GM18858 (cell line): ENCODE measurements at regions not wholly inside any gene's neighbourhood (a gene's known extent, or its start where the extent isn't known, plus 50 kb on each side); places are given as distances from the start of the nearest gene placed in this dataset.

Experiments
- ATAC-seq: cut with Tn5 transposase; IDR thresholded peaks from one replicate; pipeline ENCODE4 v1.9.1; 2021; ENCODE audit not compliant: unreplicated experiment

DNA sequence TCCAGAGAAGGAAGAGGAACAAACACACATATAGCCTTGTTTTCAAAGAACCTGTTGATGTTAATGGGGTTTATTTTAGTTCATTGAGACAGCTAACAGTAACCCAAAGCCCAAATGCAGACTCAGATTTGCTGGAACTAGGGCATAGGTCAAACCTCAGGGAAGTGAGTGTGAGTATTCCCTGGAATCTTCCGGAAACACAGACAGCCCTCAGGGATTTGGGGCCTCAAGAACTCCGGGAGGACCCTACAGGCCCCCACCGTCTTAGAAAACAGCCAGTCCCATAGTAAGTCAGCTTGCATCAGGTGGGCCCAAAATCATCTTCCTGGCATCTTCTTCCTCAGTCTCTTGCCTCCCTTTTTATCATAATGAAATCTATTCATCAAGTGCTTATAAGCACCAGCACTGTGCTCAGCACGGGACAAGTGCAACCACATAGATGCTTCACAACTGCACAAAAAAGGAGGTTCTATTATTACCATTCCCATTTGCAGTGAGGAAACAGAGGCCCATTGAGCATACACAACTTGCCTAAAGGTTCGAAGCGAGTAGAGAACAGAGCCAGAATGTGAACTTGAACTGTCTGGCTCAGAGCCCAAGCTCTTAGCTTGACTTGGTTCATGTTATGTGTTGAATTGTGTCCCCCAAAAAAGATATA lies 50.2 kb upstream of the BCL11A start:
- ATAC-seq: no peak

DNA sequence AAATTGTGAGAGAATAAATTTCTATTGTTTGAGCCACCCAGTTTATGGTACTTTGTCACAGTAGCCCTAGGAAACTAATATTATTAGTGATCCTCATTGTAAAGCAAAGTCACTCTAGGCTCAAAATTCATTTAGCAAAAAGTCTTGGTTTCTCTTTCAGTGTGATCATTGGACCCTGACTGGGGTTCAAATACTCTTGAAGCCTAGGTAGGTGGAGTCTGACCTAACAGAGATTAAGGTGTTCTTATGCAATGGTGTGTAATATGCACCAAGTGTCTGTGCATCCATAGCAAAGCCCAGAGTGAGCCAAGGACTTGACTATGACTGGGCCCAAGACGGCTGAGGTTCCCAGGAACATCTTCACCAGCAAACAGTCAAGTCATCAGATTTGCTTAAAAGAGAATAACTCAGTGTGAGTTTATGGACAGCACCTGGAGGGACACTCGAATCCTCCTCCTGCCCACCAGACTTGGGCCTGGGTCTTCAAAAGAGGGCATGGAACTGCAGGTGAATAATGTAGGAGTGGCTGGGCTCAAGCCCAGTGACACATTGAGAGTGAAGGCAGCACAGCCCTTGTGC lies 51.1 kb upstream of the BCL11A start:
- no peak for ATAC-seq

DNA sequence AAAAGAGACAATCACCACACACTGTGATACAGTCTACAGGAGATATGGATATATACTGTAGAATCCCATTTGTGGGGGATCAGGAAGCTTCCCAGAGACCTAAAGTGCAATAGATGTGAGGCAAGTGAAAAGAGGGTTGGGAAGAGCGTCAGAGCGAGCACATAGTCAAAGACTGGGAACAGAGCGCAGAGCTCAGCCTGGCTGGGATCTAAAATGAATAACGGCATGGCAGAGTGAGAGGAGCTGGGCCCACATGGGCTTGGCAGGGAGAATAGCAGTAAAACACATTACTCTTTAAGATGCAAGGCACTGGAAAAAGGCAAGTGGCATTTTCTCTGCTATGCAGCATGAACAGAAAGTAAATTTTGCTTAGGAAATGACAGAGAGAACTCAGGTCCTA lies 52.4 kb upstream of the BCL11A start:
- no peak for ATAC-seq

DNA sequence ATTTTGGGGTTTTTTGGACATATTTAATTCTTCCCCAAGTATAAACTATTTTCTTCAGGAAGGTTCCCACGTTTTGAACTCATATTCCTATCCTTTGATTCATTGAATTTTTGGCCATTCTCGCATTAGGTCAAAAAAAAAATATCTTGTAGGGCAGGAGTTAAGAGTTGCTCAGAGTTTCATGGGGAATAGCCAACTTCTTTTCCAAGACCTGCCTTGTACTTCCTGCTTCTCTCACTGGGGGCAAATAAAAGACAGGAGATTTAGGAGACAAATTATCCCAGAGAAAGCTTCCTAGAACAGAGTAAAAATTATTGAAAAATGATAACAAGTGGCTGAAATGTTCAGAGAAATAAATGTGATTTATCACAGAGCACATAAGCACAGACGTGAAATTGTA lies 55.2 kb upstream of the BCL11A start:
- no peak for ATAC-seq

DNA sequence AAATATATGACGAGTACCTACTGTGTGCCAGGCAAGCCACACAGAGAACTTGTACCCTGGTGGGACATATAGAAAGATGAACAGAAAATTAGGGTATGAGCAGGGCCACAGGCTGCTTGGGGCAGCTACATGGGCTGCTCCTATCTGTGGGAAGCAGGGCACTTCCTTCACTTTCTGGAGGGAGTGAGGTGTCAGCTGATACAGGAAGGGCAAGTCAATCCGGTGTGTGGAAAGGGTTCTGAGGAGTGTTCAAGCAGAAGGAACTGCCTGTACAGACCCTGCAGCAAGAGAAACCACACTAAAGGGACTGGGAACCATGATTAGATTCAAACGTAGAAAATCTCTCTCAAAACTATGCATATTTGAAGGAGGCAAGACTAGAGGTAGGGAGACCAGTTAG lies 58.6 kb upstream of the BCL11A start:
- ATAC-seq: no peak

DNA sequence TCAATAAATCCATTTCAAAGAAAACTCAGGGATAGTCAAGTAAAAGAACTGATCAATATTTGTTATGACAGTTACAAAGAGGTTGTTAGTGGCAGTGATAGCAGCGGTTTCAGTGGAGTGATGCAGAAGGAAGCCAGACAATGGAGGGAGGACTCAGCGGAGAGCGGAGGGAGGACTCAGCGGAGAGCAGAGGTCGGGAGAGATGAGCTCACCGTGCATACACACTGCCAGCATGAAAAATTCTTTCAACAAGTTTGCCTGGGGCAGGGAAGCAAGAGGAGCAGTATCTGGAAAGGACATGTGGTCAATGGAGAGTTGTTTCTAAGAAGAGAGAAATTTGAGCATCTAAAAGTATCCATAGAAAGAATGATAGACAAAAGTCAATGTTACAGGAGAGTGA lies 60.9 kb upstream of the BCL11A start:
- ATAC-seq: no peak

DNA sequence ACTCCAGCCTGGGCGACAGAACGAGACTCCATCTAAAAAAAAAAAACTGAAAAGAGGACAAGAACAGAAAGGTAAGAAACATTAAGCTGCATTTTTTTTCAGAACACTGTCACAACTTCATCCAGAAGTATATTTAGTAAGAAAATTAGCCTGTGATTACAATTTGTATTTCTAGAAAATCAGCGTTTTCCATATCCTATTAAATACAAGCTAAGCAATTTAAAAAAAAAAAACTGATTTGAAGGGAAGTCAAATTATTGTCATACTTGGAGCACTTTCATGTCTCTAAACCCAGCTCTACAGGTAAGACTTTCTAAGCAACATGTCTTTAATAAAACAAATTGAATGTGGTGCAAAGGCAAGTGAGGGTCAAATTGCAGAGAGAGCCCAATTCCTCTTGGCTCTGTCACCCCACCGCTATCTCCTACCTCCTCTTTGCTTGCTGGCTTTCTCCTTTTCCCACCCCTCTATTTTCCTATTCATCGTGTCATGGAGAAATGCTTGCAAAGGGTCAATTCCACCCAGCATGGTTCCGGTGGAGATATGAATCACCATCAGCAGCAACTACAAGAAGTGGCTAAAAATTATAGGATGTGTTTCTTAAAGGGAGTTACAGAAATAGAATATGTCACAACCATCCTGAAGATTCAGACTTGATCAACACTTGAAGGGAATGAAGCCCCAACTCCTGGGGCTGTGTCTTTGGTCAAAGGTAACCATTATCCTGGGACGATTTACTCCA lies 68.4 kb upstream of the BCL11A start:
- no peak for ATAC-seq

DNA sequence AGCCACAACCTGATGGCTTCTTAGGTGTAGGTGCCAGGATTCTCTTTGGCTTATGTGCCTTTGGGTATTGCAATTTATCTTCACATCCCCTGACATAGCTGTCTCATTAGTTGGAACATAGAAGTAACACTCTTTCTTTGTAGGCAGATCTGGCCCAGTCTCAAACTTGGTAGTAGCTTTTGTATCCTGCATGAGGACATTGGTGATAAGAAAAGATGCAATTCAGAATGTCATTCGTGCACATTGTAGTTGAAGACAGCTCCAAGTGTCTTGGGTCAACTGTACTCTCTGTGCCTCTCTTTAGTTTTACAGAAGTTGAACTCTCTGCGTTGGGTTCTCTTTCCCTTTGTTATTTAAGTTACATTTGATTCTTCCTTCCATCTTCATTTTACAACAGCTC lies 69.6 kb upstream of the BCL11A start:
- no peak for ATAC-seq

DNA sequence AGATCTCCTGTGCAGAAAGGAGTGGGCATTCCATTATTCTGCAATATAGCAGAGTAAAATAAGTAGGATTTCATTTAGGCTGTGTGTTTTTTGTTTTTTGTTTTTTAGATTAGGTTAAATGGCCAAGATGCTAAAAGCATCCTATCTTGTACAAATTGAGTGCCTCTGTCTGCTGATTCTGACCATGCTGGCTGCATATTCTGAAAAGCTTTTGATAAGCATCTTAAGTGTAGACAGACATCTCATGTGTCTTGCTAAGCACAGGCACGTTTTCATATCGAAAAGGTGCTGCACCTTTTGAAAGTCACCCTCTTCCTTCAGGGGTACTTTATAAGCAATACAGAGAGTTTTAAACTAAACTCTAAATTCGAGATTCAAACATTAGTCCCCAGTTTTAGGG lies 74.0 kb upstream of the BCL11A start:
- ATAC-seq: no peak

DNA sequence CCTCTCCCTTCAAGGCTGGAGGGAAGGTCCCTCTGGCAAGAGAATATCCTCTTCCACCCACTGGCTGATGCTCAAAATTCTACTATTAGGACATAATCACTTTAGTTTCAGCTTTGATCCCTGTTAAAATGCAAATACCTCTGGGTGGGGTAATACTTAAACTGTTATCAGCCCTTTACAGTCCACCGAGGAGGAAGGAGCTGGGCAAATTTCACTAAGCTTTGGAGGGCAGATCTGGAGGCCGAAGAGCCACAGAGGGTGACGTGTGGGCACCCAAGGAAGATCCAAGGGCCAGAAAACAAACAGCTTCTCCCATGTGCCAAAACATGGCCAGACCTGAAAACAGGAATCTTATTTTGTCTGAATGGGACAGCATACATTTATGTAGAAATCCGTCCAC lies 74.6 kb upstream of the BCL11A start:
- no peak for ATAC-seq

DNA sequence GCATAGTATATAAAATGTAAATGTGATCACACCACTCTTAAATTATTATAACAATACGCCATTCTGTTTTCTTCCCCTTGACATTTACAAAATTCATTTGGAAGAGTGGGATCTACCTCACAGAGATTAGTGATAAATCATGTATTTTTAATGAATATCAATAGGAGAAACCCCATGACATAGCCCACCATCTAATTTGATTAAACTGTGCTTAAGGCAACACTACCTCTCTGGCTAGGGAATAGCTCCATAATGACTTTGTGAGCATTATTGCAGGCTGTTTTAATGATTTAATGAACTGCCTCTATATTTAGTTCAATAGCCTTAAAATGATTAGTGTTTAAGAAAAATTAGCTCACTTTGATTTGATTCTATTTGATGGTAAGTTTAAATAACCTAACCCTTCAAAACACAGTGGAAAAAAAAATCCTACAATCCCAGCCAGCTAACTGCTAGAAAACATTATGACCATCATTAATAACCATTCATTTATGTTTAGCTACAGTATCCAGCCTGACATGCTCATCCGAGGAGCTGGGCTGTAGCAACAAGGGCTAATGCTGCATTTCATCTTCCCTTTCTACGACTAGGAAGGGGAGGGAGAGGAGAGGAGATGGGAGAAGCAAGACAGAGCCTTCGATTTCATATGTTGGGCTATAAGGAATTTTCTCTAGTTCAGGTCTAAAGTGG lies 75.3 kb upstream of the BCL11A start:
- ATAC-seq: no peak

DNA sequence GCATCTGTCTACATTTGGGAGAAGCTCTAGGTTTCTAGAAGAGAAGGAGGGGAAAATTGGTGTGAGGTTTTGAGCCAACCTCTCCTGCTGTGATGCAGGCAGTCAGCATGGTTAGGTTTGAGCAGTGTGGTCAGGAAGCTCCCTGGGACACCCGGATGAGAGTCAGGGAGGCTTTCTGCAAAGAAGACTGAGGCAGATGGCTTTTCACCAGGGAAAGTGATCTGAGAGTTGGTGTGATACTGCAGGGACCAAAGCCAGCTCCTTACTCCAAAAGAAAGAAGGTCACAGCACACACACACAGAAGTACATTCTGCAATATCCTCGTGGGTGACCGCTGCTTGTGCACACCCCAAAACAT lies 75.8 kb upstream of the BCL11A start:
- no peak for ATAC-seq

DNA sequence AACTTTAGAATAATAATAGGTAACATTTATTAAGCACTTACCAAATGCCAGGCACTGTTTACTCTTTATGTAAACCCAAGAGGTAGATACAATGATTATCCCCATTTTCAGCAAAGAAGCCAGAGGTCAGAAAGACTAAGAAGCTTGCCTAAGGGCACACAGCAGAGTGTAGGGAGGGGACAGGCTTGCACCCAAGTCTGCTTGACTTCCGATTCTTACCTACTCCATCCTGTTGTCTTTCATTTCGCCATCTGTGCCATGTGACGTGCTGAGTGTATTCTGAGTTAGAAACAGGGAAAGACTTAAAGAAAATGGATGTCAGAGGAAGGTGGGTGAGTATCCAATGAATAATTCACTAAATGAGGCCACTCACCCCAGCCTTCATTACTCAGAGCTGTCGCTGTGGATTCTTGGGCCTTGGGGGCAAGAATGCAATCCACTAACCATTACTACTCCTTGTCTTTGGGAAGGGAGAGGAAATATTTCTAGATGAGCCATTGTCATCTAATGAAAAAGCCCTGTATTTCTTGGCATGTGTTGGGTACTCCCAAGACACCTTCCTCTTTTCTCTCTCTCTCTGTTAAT lies 76.4 kb upstream of the BCL11A start:
- ATAC-seq: no peak

DNA sequence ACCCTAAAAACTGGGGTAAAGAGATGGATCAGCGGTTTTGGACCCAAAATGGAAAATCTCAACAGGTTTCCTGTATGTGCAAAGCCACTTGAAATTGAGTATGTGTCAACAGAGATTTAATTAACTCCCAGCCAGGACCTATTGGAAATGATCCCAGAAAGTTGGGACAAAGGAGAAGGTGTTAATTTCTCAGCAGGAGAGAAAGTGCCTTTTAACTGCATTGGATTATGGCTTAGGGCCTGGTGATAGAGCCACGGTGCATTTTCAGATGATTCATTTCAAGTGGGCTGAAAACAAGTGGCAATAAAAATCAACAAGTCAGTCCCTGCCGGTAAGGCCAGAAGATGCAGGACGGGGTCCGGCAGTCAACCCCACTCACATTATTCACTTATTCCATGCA lies 80.2 kb upstream of the BCL11A start:
- ATAC-seq: no peak

DNA sequence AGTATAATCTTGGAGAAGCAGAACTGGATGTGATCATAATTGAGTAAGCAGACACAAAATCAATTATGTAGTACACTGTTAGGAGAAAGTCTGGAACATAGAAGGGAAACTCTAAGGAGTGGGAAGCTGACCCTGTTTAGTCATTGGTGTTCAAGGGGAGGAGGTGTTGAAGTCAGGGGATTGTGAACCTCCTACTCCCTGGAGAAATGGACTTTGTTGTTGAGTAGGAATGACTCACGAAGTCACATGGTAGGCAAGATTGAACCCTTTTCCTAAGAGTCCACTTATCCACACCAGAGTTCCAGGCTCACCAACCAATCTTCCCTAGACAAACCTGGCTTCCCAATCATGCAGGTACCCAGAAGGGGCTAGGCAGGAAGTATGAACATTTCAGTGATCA lies 81.0 kb upstream of the BCL11A start:
- ATAC-seq: no peak

DNA sequence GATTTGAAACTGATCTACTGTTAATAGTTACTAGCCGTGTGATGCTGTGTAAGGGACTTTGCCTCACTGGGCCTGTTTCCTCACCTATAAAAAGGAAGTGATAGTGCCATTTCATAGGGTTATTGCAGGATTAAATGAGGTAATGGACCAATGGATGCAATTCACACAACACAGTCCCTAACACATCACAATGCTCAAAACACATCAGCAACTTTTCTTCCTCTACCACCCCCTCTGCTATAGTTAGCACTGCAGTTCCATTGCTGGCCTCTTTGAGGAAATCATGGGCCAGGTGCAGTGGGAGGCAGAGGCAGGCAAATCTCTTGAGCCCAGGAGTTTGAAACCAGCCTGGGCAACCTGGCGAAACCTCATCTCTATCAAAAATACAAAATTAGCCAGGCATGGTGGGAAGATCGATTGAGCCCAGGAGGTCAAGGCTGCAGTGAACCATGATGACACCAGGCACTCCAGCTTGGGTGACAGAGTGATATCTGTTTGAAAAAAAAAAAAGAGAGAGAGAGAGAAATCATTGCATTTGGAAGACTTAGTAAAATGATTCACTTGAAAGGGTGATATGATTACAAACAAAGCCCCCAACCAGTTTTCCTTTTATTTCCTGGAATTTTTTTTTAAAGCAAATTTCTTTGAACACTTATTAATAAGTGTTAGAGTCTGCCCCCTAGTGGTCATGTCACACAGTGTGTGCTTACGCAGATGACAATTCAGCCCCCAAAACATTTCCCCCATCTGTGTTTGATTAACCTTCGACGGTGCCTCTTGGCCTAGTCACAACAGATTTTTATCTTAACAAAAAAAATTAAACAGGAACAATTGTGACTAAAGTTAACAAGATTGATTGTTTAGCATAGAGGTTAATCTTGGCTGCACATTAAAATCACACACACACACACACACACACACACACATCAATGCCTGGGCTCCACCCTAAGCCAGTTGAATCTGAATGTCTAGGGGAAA lies 88.6 kb upstream of the BCL11A start:
- no peak for ATAC-seq

DNA sequence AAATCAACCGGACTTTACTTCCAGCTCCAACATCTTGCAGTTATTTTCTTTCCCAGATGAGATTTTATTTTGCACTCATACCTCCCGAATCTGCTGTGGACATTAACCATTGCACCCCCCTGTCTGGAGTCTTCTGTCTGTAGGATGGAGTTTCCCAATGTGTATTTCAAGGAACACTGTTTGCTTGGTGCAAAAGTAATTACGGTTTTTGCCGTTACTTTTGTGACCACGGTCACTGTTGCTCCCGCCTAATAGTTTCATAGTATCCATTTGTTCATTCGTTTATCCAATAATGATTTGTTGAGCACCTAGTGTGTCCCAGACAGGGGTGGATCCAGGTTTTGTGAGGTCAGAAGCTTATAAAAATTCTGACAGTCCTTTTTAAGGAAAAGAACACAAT lies 90.3 kb upstream of the BCL11A start:
- no peak for ATAC-seq

DNA sequence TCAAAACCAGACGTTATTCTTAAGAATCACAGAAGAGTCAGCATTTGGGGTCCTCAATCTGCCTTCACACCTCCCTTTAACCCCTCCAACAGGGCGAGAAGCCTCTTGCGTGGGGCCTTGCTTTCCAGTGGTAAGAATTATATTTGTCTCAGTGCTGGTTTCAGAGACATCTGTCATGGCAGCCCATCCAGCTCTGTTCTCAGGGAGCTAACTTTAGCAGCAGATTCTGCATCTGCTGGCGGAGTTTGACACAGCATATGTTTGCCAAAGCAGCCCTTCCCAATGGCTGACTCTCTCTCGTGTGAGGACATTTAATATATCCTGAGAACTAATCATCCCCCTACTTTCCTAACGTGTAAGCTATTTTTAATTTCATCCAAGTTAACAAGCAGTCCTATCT lies 91.5 kb upstream of the BCL11A start:
- no peak for ATAC-seq

DNA sequence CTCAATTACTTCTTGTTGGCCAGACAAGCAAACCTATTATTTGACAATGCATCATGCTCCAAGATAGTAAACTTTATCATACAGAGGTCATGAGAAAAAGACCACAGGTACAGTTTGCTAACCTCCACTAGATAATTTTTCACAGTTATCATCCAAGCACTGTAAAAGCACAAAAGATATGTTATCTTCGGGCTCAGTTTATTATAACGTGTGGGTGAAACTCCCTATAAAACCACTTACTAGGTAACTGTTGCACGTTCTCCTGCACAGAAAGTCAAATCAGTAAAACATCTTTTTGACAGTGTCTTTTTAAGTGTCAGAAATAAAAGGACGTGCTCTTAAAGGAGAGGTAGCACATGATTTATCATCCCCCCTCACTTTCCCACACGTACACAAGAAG lies 94.7 kb upstream of the BCL11A start:
- ATAC-seq: no peak

DNA sequence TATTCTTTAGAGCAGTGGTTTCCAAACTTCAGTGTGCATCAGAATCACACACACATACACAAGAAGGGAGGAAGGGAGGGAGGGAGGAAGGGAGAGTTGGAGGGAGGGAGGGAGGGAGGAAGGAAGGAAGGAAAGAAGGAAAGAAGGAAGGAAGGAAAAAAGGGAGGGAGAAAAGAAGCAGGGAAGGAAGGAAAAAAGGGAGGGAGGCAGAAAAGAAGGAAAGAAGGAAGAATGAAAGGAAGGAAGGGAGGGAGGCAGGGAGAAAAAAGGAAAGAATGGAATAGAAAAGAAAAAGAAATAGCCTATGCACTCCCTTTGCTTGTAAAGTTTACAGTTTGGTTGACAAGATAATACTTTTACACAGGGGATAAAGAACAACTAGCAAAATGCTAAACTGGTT lies 96.3 kb upstream of the BCL11A start:
- no peak for ATAC-seq
